Testis (tissue), 2 donors: ENCODE measurements at regions not wholly inside any gene's neighbourhood (a gene's known extent, or its start where the extent isn't known, plus 50 kb on each side); places are given as distances from the start of the nearest gene placed in this dataset.

Source experiments
- DNase-seq: peaks from one replicate; pipeline ENCODE4 v3.0.0-alpha.2; 2019
- H3K27ac ChIP-seq, 2 donors: fragments of 200-600 bp; sonication (generic); one replicate each; pipeline ENCODE4 v1.5.1; 2019
- H3K27me3 ChIP-seq: fragments of 200-600 bp; sonication (generic); one replicate; pipeline ENCODE4 v1.5.1; 2019
- H3K36me3 ChIP-seq: fragments of 200-600 bp; sonication (generic); one replicate; pipeline ENCODE4 v1.5.1; 2017; ENCODE audit warnings: low read depth; ENCODE audit errors: missing control alignments
- H3K4me1 ChIP-seq: fragments of 200-600 bp; sonication (generic); one replicate; pipeline ENCODE4 v1.5.1; 2019
- H3K4me3 ChIP-seq, 2 donors: fragments of 200-600 bp; sonication (generic); one replicate each; pipeline ENCODE4 v1.5.1; 2017 to 2019
- H3K9me3 ChIP-seq: fragments of 200-600 bp; sonication (generic); one replicate; pipeline ENCODE4 v1.5.1; 2017
- POLR2A ChIP-seq: fragments of 450-650 bp; IDR thresholded peaks from one replicate; pipeline ENCODE4 v1.6.1; 2017; ENCODE audit warnings: antibody characterized with exemption, mild to moderate bottlenecking, moderate library complexity
- WGBS, 2 donors: methylation state at CpG; one replicate each; pipeline ENCODE4 v1.1.5; 2018; 5-methylcytosine and 5-hydroxymethylcytosine counted together
- intact Hi-C: fragments of 100-400 bp; cut with DNase I; formaldehyde crosslinking; loops from one replicate; pipeline ENCODE4 v1.15.1; 2023; ENCODE audit warnings: low total_unique reads
- TF ChIP-seq, protein P1 (sequence below), 3 experiments: fragments of 450-650 bp in 2 of 3; fragments of 200-600 bp in 1 of 3; sonication (generic) in 1 of 3; IDR thresholded peaks; one replicate each; pipeline ENCODE4 v1.5.1; 2016 to 2019; ENCODE audit warnings: antibody characterized with exemption in 3 of 3, mild to moderate bottlenecking in 2 of 3, moderate library complexity in 1 of 3

- Histone ChIP-seq H3K9me3 (no peaks in the 10 kb centered on the region), H3K36me3 (no peaks in the 10 kb centered on the region), H3K27me3 (no peaks in the 10 kb centered on the region), H3K27ac (no peak overlapping the region), H3K4me3 (no peak overlapping the region), H3K4me1 (no peaks in the 10 kb centered on the region)
- 78 to 79% methylated on average over 6 of the region's 6 CpGs for WGBS, 2 donors
- intact Hi-C loops, result no loop called here
- no peak for DNase-seq
- TF ChIP-seq, protein P1, sequence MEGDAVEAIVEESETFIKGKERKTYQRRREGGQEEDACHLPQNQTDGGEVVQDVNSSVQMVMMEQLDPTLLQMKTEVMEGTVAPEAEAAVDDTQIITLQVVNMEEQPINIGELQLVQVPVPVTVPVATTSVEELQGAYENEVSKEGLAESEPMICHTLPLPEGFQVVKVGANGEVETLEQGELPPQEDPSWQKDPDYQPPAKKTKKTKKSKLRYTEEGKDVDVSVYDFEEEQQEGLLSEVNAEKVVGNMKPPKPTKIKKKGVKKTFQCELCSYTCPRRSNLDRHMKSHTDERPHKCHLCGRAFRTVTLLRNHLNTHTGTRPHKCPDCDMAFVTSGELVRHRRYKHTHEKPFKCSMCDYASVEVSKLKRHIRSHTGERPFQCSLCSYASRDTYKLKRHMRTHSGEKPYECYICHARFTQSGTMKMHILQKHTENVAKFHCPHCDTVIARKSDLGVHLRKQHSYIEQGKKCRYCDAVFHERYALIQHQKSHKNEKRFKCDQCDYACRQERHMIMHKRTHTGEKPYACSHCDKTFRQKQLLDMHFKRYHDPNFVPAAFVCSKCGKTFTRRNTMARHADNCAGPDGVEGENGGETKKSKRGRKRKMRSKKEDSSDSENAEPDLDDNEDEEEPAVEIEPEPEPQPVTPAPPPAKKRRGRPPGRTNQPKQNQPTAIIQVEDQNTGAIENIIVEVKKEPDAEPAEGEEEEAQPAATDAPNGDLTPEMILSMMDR (IDR thresholded peaks at IDR 0.05), result no peak
- no peak for TF ChIP-seq POLR2A
These were observed 76.8 kb upstream of the IKZF1 start for GRCh38 chr7:50227726-50228125.

DNA sequence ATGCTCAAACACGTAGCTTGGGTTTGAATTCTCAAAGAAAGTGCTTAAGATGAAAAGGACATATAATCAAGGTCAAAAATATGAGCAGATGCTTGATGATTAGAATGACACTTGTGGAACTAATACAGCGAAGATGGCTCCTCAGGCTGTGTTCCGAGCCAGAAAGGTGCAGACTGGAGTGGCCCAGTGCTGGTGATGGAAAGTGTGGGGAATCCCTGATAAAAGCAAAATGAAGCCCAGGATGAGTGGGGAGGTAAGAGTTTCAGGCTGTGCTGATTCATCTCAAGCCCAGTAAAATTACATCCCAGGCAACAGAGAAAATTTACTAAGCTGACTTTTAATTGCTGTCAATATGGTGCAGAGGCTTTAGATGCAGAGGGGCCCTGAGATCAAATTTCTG lies 77.8 kb upstream of the IKZF1 start:
- H3K4me3 ChIP-seq, result no peak overlapping the region
- no peak overlapping the region for H3K27ac ChIP-seq
- DNase-seq, result no peak
- TF ChIP-seq, protein P1 (IDR thresholded peaks at IDR 0.05), result no peak
- H3K36me3 ChIP-seq, result no peaks in the 10 kb centered on the region
- H3K9me3 ChIP-seq, result no peaks in the 10 kb centered on the region
- H3K4me1 ChIP-seq, result no peaks in the 10 kb centered on the region
- no peaks in the 10 kb centered on the region for H3K27me3 ChIP-seq
- WGBS, 2 donors, result 74 to 80% methylated on average over 3 of the region's 3 CpGs
- intact Hi-C loops, result no loop called here

- H3K27me3 ChIP-seq, result no peaks in the 10 kb centered on the region
- intact Hi-C loops, result no loop called here
- H3K4me3 ChIP-seq, result no peak overlapping the region
- DNase-seq, result no peak
- TF ChIP-seq, protein P1 (IDR thresholded peaks at IDR 0.05), result no peak
- TF ChIP-seq POLR2A, result no peak
- no peaks in the 10 kb centered on the region for H3K36me3 ChIP-seq
- H3K4me1 ChIP-seq, result no peaks in the 10 kb centered on the region
- H3K9me3 ChIP-seq, result no peaks in the 10 kb centered on the region
- WGBS, 2 donors, result 68 to 79% methylated on average over 3 of the region's 3 CpGs
- no peak overlapping the region for H3K27ac ChIP-seq
These were observed 78.4 kb upstream of the IKZF1 start for GRCh38 chr7:50226145-50226544.

DNA sequence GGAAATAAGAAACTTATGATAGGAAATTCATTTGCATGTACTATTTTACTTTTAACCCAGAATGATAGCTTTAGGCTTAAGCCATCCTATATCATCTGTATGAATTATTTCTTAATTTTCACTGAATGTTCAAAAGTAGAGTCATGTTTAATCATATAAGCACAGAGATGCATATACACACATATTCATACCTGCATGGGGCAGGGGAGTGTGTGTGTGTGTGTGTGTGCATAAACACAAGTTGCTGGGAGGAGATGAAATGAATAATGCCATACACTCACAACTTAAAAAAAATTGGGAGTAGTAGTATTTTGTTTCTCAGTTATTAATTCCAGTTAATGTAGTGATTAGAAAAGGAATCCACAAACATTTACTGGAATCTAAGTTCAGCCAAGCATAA lies 83.1 kb upstream of the IKZF1 start:
- no peak for DNase-seq
- no peaks in the 10 kb centered on the region for H3K36me3 ChIP-seq
- no peaks in the 10 kb centered on the region for H3K9me3 ChIP-seq
- no peak overlapping the region for H3K4me3 ChIP-seq
- no peaks in the 10 kb centered on the region for H3K27me3 ChIP-seq
- intact Hi-C loops, result no loop called here
- no peak overlapping the region for H3K27ac ChIP-seq
- no peaks in the 10 kb centered on the region for H3K4me1 ChIP-seq
- no peak for TF ChIP-seq POLR2A
- TF ChIP-seq, protein P1 (IDR thresholded peaks at IDR 0.05), result no peak

DNA sequence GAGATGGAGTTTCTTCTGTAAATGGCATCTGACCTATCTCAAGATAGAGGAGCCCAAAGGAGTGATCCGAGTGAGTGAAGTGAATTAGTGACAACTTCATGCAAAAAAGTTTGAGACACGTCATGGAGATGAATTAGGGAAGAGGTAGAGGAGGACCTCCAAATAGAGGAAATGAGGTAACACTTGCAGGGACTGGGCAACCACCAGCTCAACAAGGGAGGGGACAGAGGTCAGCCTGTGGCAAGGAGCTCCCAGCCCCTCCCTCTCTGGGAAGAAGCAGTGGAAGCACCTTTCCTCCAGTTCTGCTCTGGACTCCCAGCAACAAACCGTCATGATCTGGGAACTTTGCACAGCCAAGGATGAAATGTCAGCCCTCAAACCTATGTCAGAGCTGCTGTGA lies 83.5 kb upstream of the IKZF1 start:
- no peaks in the 10 kb centered on the region for H3K4me1 ChIP-seq
- DNase-seq, result no peak
- H3K27ac ChIP-seq, result no peak overlapping the region
- no peaks in the 10 kb centered on the region for H3K36me3 ChIP-seq
- intact Hi-C loops, result no loop called here
- WGBS, 2 donors, result 75% methylated on average over 3 of the region's 3 CpGs
- no peak overlapping the region for H3K4me3 ChIP-seq
- H3K9me3 ChIP-seq, result no peaks in the 10 kb centered on the region
- H3K27me3 ChIP-seq, result no peaks in the 10 kb centered on the region
- TF ChIP-seq, protein P1 (IDR thresholded peaks at IDR 0.05), result no peak
- TF ChIP-seq POLR2A, result no peak
